Mammary epithelial cell (primary cell): ENCODE measurements at regions not wholly inside any gene's neighbourhood (a gene's known extent, or its start where the extent isn't known, plus 50 kb on each side); places are given as distances from the start of the nearest gene placed in this dataset.

Experiments used
- CTCF ChIP-seq, 2 donors: IDR thresholded peaks in 1 of 2; conservative IDR thresholded peaks in 1 of 2; 2 replicates each; pipeline ENCODE4 v1.5.1; 2011 to 2012; ENCODE audit warnings: inconsistent platforms in 2 of 2, low read length in 2 of 2, mild to moderate bottlenecking in 2 of 2, control low read depth in 1 of 2, low read depth in 1 of 2; ENCODE audit not compliant: insufficient read depth in 1 of 2; ENCODE audit errors: extremely low read depth in 1 of 2
- EZH2 ChIP-seq: IDR thresholded peaks from 2 replicates; pipeline ENCODE4 v1.6.1; 2012; ENCODE audit warnings: low read length, inconsistent platforms, borderline replicate concordance

- TF ChIP-seq CTCF (conservative IDR thresholded peaks at IDR 0.05 in 1 of 2, IDR thresholded peaks at IDR 0.05 in 1 of 2; ENCODE audit: extremely low read depth in 1 of 2, insufficient read depth in 1 of 2, low read depth in 1 of 2, low read length in 2 of 2) (no peak), EZH2 (no peak)
Measured at GRCh38 chr6:167751579-167752115, 75.1 kb upstream of the AFDN start.
